GM23248 (cell line): ENCODE measurements at regions not wholly inside any gene's neighbourhood (a gene's known extent, or its start where the extent isn't known, plus 50 kb on each side); places are given as distances from the start of the nearest gene placed in this dataset.

Experiments used
- EZH2 ChIP-seq: fragments of 200-600 bp; sonication (generic); IDR thresholded peaks from 2 replicates; pipeline ENCODE4 v1.6.1; 2018; ENCODE audit warnings: antibody characterized with exemption, mild to moderate bottlenecking; ENCODE audit not compliant: insufficient read depth, poor library complexity, severe bottlenecking
- EZH2phosphoT487 ChIP-seq: fragments of 200-600 bp; sonication (generic); IDR thresholded peaks from 2 replicates; pipeline ENCODE4 v1.6.1; 2018; ENCODE audit warnings: antibody characterized with exemption, moderate library complexity, mild to moderate bottlenecking, low read depth; ENCODE audit not compliant: insufficient read depth

DNA sequence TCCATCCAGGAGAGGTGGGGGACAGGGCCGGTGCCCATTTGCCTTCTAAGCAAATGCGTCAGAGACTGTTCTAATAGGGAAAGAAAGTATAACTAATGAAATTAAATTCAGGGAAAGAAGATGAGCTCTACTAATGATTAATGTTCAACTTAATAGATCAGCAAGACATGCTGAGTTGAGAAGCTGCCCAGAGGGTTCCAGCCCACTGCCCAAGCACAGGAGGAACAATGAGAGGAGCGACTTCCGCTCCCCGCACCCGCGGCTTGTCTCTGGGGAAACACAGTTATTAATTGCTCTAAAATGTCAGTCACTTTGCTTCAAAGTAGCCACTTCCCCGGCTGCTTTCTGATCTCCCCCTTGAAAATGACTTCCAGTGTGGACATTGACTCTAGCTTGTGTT, 331.3 kb downstream of the UQCRFS1 start:
- TF ChIP-seq EZH2 (no peak), EZH2phosphoT487 (no peak)
